Mammary epithelial cell (primary cell): ENCODE measurements at regions not wholly inside any gene's neighbourhood (a gene's known extent, or its start where the extent isn't known, plus 50 kb on each side); places are given as distances from the start of the nearest gene placed in this dataset.

Experiments
- CTCF ChIP-seq, 2 donors: IDR thresholded peaks in 1 of 2; conservative IDR thresholded peaks in 1 of 2; 2 replicates each; pipeline ENCODE4 v1.5.1; 2011 to 2012; ENCODE audit warnings: inconsistent platforms in 2 of 2, low read length in 2 of 2, mild to moderate bottlenecking in 2 of 2, control low read depth in 1 of 2, low read depth in 1 of 2; ENCODE audit not compliant: insufficient read depth in 1 of 2; ENCODE audit errors: extremely low read depth in 1 of 2
- EZH2 ChIP-seq: IDR thresholded peaks from 2 replicates; pipeline ENCODE4 v1.6.1; 2012; ENCODE audit warnings: low read length, inconsistent platforms, borderline replicate concordance

- TF ChIP-seq CTCF (conservative IDR thresholded peaks at IDR 0.05 in 1 of 2, IDR thresholded peaks at IDR 0.05 in 1 of 2; ENCODE audit: extremely low read depth in 1 of 2, insufficient read depth in 1 of 2, low read depth in 1 of 2, low read length in 2 of 2), result no peak
- TF ChIP-seq EZH2, result no peak
These were observed 90.9 kb upstream of the PTHLH start for GRCh38 chr12:28063355-28063880.
